Mammary epithelial cell (primary cell): ENCODE measurements at regions not wholly inside any gene's neighbourhood (a gene's known extent, or its start where the extent isn't known, plus 50 kb on each side); places are given as distances from the start of the nearest gene placed in this dataset.

ENCODE experiments used
- EZH2 ChIP-seq: IDR thresholded peaks from 2 replicates; pipeline ENCODE4 v1.6.1; 2012; ENCODE audit warnings: low read length, inconsistent platforms, borderline replicate concordance
- TF ChIP-seq, protein P1 (sequence below), 2 donors: IDR thresholded peaks in 1 of 2; conservative IDR thresholded peaks in 1 of 2; 2 replicates each; pipeline ENCODE4 v1.5.1; 2011 to 2012; ENCODE audit warnings: inconsistent platforms in 2 of 2, low read length in 2 of 2, mild to moderate bottlenecking in 2 of 2, control low read depth in 1 of 2, low read depth in 1 of 2; ENCODE audit not compliant: insufficient read depth in 1 of 2; ENCODE audit errors: extremely low read depth in 1 of 2

- TF ChIP-seq, protein P1, sequence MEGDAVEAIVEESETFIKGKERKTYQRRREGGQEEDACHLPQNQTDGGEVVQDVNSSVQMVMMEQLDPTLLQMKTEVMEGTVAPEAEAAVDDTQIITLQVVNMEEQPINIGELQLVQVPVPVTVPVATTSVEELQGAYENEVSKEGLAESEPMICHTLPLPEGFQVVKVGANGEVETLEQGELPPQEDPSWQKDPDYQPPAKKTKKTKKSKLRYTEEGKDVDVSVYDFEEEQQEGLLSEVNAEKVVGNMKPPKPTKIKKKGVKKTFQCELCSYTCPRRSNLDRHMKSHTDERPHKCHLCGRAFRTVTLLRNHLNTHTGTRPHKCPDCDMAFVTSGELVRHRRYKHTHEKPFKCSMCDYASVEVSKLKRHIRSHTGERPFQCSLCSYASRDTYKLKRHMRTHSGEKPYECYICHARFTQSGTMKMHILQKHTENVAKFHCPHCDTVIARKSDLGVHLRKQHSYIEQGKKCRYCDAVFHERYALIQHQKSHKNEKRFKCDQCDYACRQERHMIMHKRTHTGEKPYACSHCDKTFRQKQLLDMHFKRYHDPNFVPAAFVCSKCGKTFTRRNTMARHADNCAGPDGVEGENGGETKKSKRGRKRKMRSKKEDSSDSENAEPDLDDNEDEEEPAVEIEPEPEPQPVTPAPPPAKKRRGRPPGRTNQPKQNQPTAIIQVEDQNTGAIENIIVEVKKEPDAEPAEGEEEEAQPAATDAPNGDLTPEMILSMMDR (conservative IDR thresholded peaks at IDR 0.05 in 1 of 2, IDR thresholded peaks at IDR 0.05 in 1 of 2; ENCODE audit: extremely low read depth in 1 of 2, insufficient read depth in 1 of 2, low read depth in 1 of 2, low read length in 2 of 2): no peak
- no peak for TF ChIP-seq EZH2
Measured at GRCh38 chr4:14783011-14783877, 219.0 kb upstream of the CPEB2 start.
